Heart left ventricle (tissue), 16 donors: ENCODE measurements at regions not wholly inside any gene's neighbourhood (a gene's known extent, or its start where the extent isn't known, plus 50 kb on each side); places are given as distances from the start of the nearest gene placed in this dataset.

Experiments used
- ATAC-seq, 4 donors: fragments of 200-7000 bp; cut with Tn5 transposase; one replicate each; pipeline ENCODE4 v1.9.1; 2020 to 2022; ENCODE audit warnings: moderate library complexity in 4 of 4, mild to moderate bottlenecking in 3 of 4, moderate number of reproducible peaks in 1 of 4
- DNase-seq, 5 donors: peaks; one replicate each; pipeline ENCODE4 v3.0.0-alpha.2; 2020
- H3K27ac ChIP-seq, 12 donors: fragments of 200-600 bp; sonication (generic) in 4 of 12; one replicate each; pipeline versions ENCODE4 v1.5.0 to v1.8.0; 2016 to 2022; ENCODE audit warnings: mild to moderate bottlenecking in 2 of 12
- H3K27me3 ChIP-seq, 9 donors: fragments of 200-600 bp; sonication (generic) in 2 of 9; one replicate each; pipeline versions ENCODE4 v1.5.1 to v1.8.0; 2016 to 2022; ENCODE audit warnings: mild to moderate bottlenecking in 3 of 9
- H3K36me3 ChIP-seq, 9 donors: fragments of 200-600 bp; sonication (generic) in 2 of 9; one replicate each; pipeline versions ENCODE4 v1.5.0 to v1.8.0; 2018 to 2022; ENCODE audit warnings: mild to moderate bottlenecking in 2 of 9
- H3K4me1 ChIP-seq, 12 donors: fragments of 200-600 bp; sonication (generic) in 4 of 12; one replicate each; pipeline versions ENCODE4 v1.5.0 to v1.8.0; 2016 to 2022; ENCODE audit warnings: mild to moderate bottlenecking in 3 of 12
- H3K4me3 ChIP-seq, 12 donors: fragments of 200-600 bp; sonication (generic) in 4 of 12; one replicate each; pipeline versions ENCODE4 v1.5.0 to v1.8.0; 2017 to 2022; ENCODE audit warnings: mild to moderate bottlenecking in 9 of 12, moderate library complexity in 4 of 12
- H3K9me3 ChIP-seq, 12 donors: fragments of 200-600 bp; sonication (generic) in 4 of 12; one replicate each; pipeline versions ENCODE4 v1.5.0 to v1.8.0; 2016 to 2022; ENCODE audit warnings: mild to moderate bottlenecking in 1 of 12
- POLR2A ChIP-seq, 2 donors: fragments of 450-650 bp; IDR thresholded peaks; one replicate each; pipeline ENCODE4 v1.6.1; 2017; ENCODE audit warnings: antibody characterized with exemption in 2 of 2, mild to moderate bottlenecking in 2 of 2, moderate library complexity in 2 of 2
- WGBS, 4 donors: extraction: QIAGEN DNeasy Blood & Tissue Kit in 2 of 4; methylation state at CpG; one replicate each; pipeline versions ENCODE4 v1.1.5 to v1.1.7; 2013 to 2018; 5-methylcytosine and 5-hydroxymethylcytosine counted together
- intact Hi-C, 10 donors: fragments of 100-400 bp; cut with DNase I; formaldehyde crosslinking; loops; one replicate each; pipeline versions ENCODE4 v1.11.1 to v1.14.2; 2022
- TF ChIP-seq, protein P1 (sequence below), 12 donors: fragments of 200-600 bp; sonication (generic) in 4 of 12; IDR thresholded peaks; one replicate each; pipeline versions ENCODE4 v1.5.0 to v1.8.0; 2018 to 2022; ENCODE audit warnings: antibody characterized with exemption in 12 of 12, mild to moderate bottlenecking in 5 of 12
- donor health status: ischemic (EF 13 %, LVEDD 7.1; RV severe dilation, severe dysfunction).
- donor health status: healthy with polysubstance abuse.
- donor health status: DM: no; HTN: yes; CAD: no.
- donor health status: DM: no; HTN: no; CAD: no.
- donor health status: ischemic (EF 25% LVEDD 6.9; RV normal size, moderate dysfunction).
- donor health status: ischemic (EF 25% LVEDD 5.7; RV mildly dilated, moderate dysfunction).
- donor health status: healthy.
- donor health status: DM: yes; HTN: yes; CAD: no.
- donor health status: ischemic (EF 35%, LVEDD 5.7; RV mildly dilated, moderate dysfunction).
- donor health status: nonischemic (EF 11% LVEDD 7.7; RV severe dilation, severe dysfunction).
- donor health status: DM: yes; HTN: yes; CAD: no.
- donor health status: PGD.
- donor health status: ischemic (EF 29% LVEDD 5.4; RV normal size, mild dysfunction).
- donor health status: nonischemic (EF 23%, LVEDD 6.1; RV moderate dilation, normal function).

DNA sequence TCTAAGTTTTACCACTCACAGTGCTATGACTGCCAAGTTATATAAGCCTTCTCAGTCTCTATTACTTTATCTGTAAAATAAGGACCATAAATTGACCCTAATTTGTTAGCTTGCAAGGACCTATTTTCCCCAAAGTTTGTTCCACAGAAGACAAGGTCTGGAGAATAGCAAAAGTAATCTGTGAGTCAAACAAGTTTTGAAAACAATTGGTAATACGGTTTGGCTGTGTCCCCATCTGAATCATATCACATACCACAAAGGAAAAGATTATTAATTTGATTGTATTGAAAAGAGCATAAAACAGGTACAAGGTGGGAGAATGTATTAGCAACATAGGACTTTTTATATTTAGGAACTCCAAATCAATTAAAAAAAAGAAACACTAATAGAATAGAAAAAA is 124.0 kb upstream of the TARS1 start:
- TF ChIP-seq, protein P1, sequence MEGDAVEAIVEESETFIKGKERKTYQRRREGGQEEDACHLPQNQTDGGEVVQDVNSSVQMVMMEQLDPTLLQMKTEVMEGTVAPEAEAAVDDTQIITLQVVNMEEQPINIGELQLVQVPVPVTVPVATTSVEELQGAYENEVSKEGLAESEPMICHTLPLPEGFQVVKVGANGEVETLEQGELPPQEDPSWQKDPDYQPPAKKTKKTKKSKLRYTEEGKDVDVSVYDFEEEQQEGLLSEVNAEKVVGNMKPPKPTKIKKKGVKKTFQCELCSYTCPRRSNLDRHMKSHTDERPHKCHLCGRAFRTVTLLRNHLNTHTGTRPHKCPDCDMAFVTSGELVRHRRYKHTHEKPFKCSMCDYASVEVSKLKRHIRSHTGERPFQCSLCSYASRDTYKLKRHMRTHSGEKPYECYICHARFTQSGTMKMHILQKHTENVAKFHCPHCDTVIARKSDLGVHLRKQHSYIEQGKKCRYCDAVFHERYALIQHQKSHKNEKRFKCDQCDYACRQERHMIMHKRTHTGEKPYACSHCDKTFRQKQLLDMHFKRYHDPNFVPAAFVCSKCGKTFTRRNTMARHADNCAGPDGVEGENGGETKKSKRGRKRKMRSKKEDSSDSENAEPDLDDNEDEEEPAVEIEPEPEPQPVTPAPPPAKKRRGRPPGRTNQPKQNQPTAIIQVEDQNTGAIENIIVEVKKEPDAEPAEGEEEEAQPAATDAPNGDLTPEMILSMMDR (IDR thresholded peaks at IDR 0.05), result no peak
- TF ChIP-seq POLR2A (IDR thresholded peaks at IDR 0.05), result no peak
- H3K27ac ChIP-seq, result peak overlapping the region in 1 of 12 donors; percentile 6
- H3K36me3 ChIP-seq, result no peaks in the 10 kb centered on the region
- DNase-seq (no peak), ATAC-seq (no peak)
- no peak overlapping the region for H3K4me3 ChIP-seq
- WGBS, 4 donors, result 88 to 98% (median 94%) methylated on average over 1 of the region's 1 CpG
- intact Hi-C loops, result no loop called here
- peaks cover 0 to 19% (median 0%) of the 10 kb centered on the region in 12 donors for H3K4me1 ChIP-seq
- H3K27me3 ChIP-seq, result no peaks in the 10 kb centered on the region
- no peaks in the 10 kb centered on the region for H3K9me3 ChIP-seq

DNA sequence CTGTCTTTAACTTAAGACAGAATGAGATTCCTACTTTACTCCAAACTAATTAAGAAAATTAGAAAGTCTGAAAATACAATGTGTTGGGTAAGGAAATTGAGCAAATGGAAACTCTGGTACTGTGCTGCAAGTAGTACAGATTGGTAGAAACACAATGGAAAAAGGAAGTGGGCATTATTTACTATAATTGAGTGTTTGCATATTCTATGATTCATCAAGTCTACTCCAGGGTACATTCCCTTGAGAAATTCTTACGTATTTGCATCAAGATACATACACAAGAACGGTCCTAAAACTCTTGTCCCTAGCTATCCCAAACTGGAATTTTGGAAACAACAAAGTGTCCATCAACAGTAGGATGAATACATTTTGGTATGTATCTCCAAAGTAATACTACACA is 123.5 kb upstream of the TARS1 start:
- Histone ChIP-seq H3K9me3 (no peaks in the 10 kb centered on the region), H3K27me3 (no peaks in the 10 kb centered on the region), H3K4me1 (peaks cover 0 to 19% (median 0%) of the 10 kb centered on the region in 12 donors), H3K4me3 (no peak overlapping the region), H3K27ac (peak overlapping the region in 1 of 12 donors; percentile 6), H3K36me3 (no peaks in the 10 kb centered on the region)
- DNase-seq, result no peak
- no peak for ATAC-seq
- intact Hi-C loops, result no loop called here
- TF ChIP-seq POLR2A (IDR thresholded peaks at IDR 0.05), result no peak
- TF ChIP-seq, protein P1 (IDR thresholded peaks at IDR 0.05), result no peak
- WGBS, 4 donors, result 79 to 92% (median 86%) methylated on average over 2 of the region's 2 CpGs

DNA sequence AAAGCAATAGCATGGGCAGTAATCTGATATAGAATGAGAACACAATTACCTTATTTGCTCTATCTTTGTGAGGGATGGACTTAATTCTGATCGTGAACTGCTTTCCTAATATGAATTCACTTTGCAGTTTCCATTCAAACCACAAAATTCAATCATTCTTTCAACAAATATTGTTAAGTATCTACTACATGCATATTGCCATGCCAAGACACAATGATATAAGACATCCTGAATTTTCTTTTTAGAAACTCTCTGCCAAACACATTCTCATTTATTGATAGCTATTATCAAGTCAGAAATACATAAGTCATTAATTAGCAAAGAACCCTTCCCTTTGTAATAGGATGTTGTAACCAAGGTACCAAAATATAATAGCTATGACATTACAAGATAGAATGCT is 121.6 kb upstream of the TARS1 start:
- Histone ChIP-seq H3K4me3 (no peak overlapping the region), H3K9me3 (no peaks in the 10 kb centered on the region), H3K4me1 (peaks cover 0 to 30% (median 0%) of the 10 kb centered on the region in 12 donors), H3K36me3 (no peaks in the 10 kb centered on the region), H3K27me3 (no peaks in the 10 kb centered on the region), H3K27ac (peak overlapping the region in 5 of 12 donors; percentile 21 to 75 (median 57))
- no peak for DNase-seq
- no peak for ATAC-seq
- WGBS, 4 donors, result 78 to 92% (median 84%) methylated on average over 1 of the region's 1 CpG
- TF ChIP-seq, protein P1 (IDR thresholded peaks at IDR 0.05), result no peak
- no peak for TF ChIP-seq POLR2A (IDR thresholded peaks at IDR 0.05)
- intact Hi-C loops, result no loop called here

DNA sequence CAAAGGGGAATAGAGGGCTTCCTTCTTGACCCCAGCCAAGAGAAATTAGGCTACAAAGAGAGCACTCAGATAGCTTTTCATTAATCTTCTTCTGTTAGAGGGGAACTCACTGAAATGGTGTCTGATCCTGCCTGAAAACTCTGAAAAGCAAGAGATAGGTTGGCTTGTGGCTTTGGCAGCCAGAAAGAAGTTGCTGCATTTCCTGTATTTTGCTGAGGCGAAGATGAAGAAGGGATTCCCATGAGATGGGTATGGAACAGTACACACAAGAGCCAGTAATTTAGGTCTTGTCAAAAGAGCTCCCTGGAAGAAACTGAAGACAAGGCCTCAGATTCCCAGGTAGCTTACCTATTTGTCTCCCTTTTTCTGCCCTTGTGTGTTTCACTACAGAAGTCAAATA is 120.9 kb upstream of the TARS1 start:
- Histone ChIP-seq H3K9me3 (no peaks in the 10 kb centered on the region), H3K27me3 (no peaks in the 10 kb centered on the region), H3K4me3 (no peak overlapping the region), H3K4me1 (peaks cover 0 to 31% (median 0%) of the 10 kb centered on the region in 12 donors), H3K36me3 (no peaks in the 10 kb centered on the region), H3K27ac (peak overlapping the region in 6 of 12 donors; percentile 21 to 75 (median 46))
- WGBS, 4 donors, result 48 to 60% (median 52%) methylated on average over 1 of the region's 1 CpG
- ATAC-seq (peak in 1 of 4 donors; percentile 19), DNase-seq (no peak)
- TF ChIP-seq, protein P1 (IDR thresholded peaks at IDR 0.05), result no peak
- TF ChIP-seq POLR2A (IDR thresholded peaks at IDR 0.05), result no peak
- intact Hi-C loops, result no loop called here
